ENCODE measurements at regions not wholly inside any gene's neighbourhood (a gene's known extent, or its start where the extent isn't known, plus 50 kb on each side); places are given as distances from the start of the nearest gene placed in this dataset.

DNA sequence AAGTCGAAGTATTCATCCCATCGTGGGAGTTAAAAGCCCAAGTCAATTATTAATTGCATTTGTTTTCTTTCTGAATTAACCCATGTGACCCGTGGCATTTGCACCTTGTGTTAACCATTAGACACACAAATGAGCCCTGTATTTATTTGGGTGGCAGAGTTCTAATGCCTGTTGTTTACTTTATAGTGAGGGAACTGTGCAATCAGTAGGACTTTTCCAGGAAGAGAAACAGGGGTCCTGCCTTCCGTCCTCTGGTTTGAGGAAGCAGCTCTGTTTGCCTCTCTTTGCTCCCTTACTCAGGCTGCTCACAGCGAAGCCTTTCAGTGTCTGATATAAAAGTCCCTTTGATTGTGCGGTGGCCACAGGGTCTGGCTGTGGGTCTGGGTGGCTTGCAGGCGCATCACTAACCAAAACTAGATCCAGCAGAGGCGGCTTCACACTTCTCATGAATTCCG is 263.6 kb downstream of the PTTG2 start:
- intact Hi-C loops (cut with DNase I, micrococcal nuclease), result no loop called here
- Histone ChIP-seq H3K4me3 (ENCODE audit: low read length) (no peak overlapping the region), H3K4me1 (ENCODE audit: insufficient read depth, low read length) (no peaks in the 10 kb centered on the region), H3K27me3 (ENCODE audit: control insufficient read depth in 1 of 2, insufficient read depth in 2 of 2, low read length in 2 of 2) (no peaks in the 10 kb centered on the region), H3K9me3 (ENCODE audit: control insufficient read depth in 1 of 2, insufficient read depth in 1 of 2, low read length in 2 of 2) (no peaks in the 10 kb centered on the region), H3K27ac (ENCODE audit: low read depth in 1 of 2, low read length in 2 of 2) (no peak overlapping the region), H3K36me3 (ENCODE audit: insufficient read depth, low read length) (no peaks in the 10 kb centered on the region)
- ATAC-seq (ENCODE audit: poor library complexity) (no peak), DNase-seq (no peak)
- CTCF ChIA-PET, result no interaction called here
- H3K27ac Mint-ChIP-seq, result no peak overlapping the region
- TF ChIP-seq CTCF (IDR thresholded peaks at IDR 0.05), result no peak
- H3K36me3 Mint-ChIP-seq (ENCODE audit: low read depth), result no peaks in the 10 kb centered on the region
- POLR2A ChIA-PET, result no interaction called here
- no peaks in the 10 kb centered on the region for H3K27me3 Mint-ChIP-seq
- H3K4me1 Mint-ChIP-seq (ENCODE audit: low read depth), result no peaks in the 10 kb centered on the region
- no peak overlapping the region for H3K4me3 Mint-ChIP-seq
- H3K9me3 Mint-ChIP-seq, result no peaks in the 10 kb centered on the region

GRCh38 chr4:38224850-38225249 is 264.7 kb downstream of the PTTG2 start:
- DNase-seq (no peak), ATAC-seq (ENCODE audit: poor library complexity) (no peak)
- Mint-ChIP-seq H3K4me3 (no peak overlapping the region), H3K27me3 (no peaks in the 10 kb centered on the region), H3K27ac (no peak overlapping the region), H3K9me3 (no peaks in the 10 kb centered on the region), H3K4me1 (ENCODE audit: low read depth) (no peaks in the 10 kb centered on the region), H3K36me3 (ENCODE audit: low read depth) (no peaks in the 10 kb centered on the region)
- Histone ChIP-seq H3K9me3 (ENCODE audit: control insufficient read depth in 1 of 2, insufficient read depth in 1 of 2, low read length in 2 of 2) (no peaks in the 10 kb centered on the region), H3K4me3 (ENCODE audit: low read length) (no peak overlapping the region), H3K4me1 (ENCODE audit: insufficient read depth, low read length) (no peaks in the 10 kb centered on the region), H3K36me3 (ENCODE audit: insufficient read depth, low read length) (no peaks in the 10 kb centered on the region), H3K27ac (ENCODE audit: low read depth in 1 of 2, low read length in 2 of 2) (no peak overlapping the region), H3K27me3 (ENCODE audit: control insufficient read depth in 1 of 2, insufficient read depth in 2 of 2, low read length in 2 of 2) (no peaks in the 10 kb centered on the region)
- TF ChIP-seq CTCF (IDR thresholded peaks at IDR 0.05), result no peak
- ChIA-PET CTCF (no interaction called here), POLR2A (interaction anchor here (0.6 kb wide), 1 partner anchor 362 kb away, joined by 3 read pairs; no protein-coding TSS in a partner anchor)
- intact Hi-C loops (cut with DNase I, micrococcal nuclease), result no loop called here

- intact Hi-C loops (cut with DNase I, micrococcal nuclease), result no loop called here
- Histone ChIP-seq H3K9me3 (ENCODE audit: control insufficient read depth in 1 of 2, insufficient read depth in 1 of 2, low read length in 2 of 2) (no peaks in the 10 kb centered on the region), H3K4me1 (ENCODE audit: insufficient read depth, low read length) (no peaks in the 10 kb centered on the region), H3K27me3 (ENCODE audit: control insufficient read depth in 1 of 2, insufficient read depth in 2 of 2, low read length in 2 of 2) (no peaks in the 10 kb centered on the region), H3K4me3 (ENCODE audit: low read length) (no peak overlapping the region), H3K36me3 (ENCODE audit: insufficient read depth, low read length) (no peaks in the 10 kb centered on the region), H3K27ac (ENCODE audit: low read depth in 1 of 2, low read length in 2 of 2) (no peak overlapping the region)
- no peak for TF ChIP-seq CTCF (IDR thresholded peaks at IDR 0.05)
- Mint-ChIP-seq H3K9me3 (no peaks in the 10 kb centered on the region), H3K27ac (no peak overlapping the region), H3K4me3 (no peak overlapping the region), H3K36me3 (ENCODE audit: low read depth) (no peaks in the 10 kb centered on the region), H3K4me1 (ENCODE audit: low read depth) (no peaks in the 10 kb centered on the region), H3K27me3 (no peaks in the 10 kb centered on the region)
- ChIA-PET POLR2A (no interaction called here), CTCF (no interaction called here)
- no peak for DNase-seq
- no peak for ATAC-seq (ENCODE audit: poor library complexity)
Measured at GRCh38 chr4:38226170-38226569, 266.0 kb downstream of the PTTG2 start.
